DOHH2 (cell line): ENCODE measurements at regions not wholly inside any gene's neighbourhood (a gene's known extent, or its start where the extent isn't known, plus 50 kb on each side); places are given as distances from the start of the nearest gene placed in this dataset.

ENCODE experiments used
- EZH2phosphoT487 ChIP-seq: fragments of 200-600 bp; sonication (generic); IDR thresholded peaks from 2 replicates; pipeline ENCODE4 v1.6.1; 2017; ENCODE audit warnings: borderline replicate concordance, mild to moderate bottlenecking, antibody characterized with exemption, low read length, moderate library complexity, mixed read lengths
- TF ChIP-seq, protein P1 (sequence below): fragments of 200-600 bp; sonication (generic); IDR thresholded peaks from one replicate; pipeline ENCODE4 v1.5.1; 2014; ENCODE audit warnings: antibody characterized with exemption, mild to moderate bottlenecking, low read depth, low read length; ENCODE audit not compliant: poor library complexity, severe bottlenecking

DNA sequence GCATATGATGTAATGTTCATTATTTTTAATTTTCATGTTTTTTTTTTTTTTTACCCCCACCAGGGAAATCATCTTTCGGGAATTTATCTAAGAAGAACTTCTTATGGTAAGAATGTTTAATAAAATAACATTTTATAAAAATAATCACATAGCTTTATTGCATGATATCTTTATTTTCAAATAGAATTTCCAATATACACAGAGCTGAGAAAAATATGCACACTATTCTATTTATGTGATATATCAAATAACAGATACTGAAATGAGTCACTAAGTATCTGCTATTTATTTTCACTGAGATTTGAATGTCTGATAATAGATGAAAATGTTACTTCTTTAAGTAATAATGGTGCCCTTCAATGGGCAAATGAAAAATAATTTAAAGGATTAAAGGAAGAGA is 1217.3 kb downstream of the MAT2B start:
- TF ChIP-seq, protein P1, sequence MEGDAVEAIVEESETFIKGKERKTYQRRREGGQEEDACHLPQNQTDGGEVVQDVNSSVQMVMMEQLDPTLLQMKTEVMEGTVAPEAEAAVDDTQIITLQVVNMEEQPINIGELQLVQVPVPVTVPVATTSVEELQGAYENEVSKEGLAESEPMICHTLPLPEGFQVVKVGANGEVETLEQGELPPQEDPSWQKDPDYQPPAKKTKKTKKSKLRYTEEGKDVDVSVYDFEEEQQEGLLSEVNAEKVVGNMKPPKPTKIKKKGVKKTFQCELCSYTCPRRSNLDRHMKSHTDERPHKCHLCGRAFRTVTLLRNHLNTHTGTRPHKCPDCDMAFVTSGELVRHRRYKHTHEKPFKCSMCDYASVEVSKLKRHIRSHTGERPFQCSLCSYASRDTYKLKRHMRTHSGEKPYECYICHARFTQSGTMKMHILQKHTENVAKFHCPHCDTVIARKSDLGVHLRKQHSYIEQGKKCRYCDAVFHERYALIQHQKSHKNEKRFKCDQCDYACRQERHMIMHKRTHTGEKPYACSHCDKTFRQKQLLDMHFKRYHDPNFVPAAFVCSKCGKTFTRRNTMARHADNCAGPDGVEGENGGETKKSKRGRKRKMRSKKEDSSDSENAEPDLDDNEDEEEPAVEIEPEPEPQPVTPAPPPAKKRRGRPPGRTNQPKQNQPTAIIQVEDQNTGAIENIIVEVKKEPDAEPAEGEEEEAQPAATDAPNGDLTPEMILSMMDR = no peak
- TF ChIP-seq EZH2phosphoT487 = no peak
